Right renal pelvis (tissue), 4 donors: ENCODE measurements at regions not wholly inside any gene's neighbourhood (a gene's known extent, or its start where the extent isn't known, plus 50 kb on each side); places are given as distances from the start of the nearest gene placed in this dataset.
A peak's percentile ranks its signal among the peaks of the same experiment; 100 is the strongest.

Source experiments
- DNase-seq, 4 donors: peaks; one replicate each; pipeline ENCODE4 v3.0.0-alpha.2; 2013; ENCODE audit warnings: low read depth in 4 of 4, low spot score in 3 of 4, missing footprints in 1 of 4

GRCh38 chr13:99436686-99437416 lies 64.4 kb upstream of the TM9SF2 start:
- peak; percentile 61 to 71 (median 68) for DNase-seq

- DNase-seq, result no peak
Measured at GRCh38 chr13:99439048-99439447, 62.2 kb upstream of the TM9SF2 start.

- no peak for DNase-seq
Measured at GRCh38 chr13:99439850-99440604, 61.2 kb upstream of the TM9SF2 start.

GRCh38 chr13:99442273-99442895 lies 58.9 kb upstream of the TM9SF2 start:
- peak in 1 of 4 donors; percentile 22 for DNase-seq

- no peak for DNase-seq
Measured at GRCh38 chr13:99446242-99446641, 55.0 kb upstream of the TM9SF2 start.

- DNase-seq, result no peak
Measured at GRCh38 chr13:99448546-99448945, 52.7 kb upstream of the TM9SF2 start.

- no peak for DNase-seq
Measured at GRCh38 chr13:99450416-99450815, 50.9 kb upstream of the TM9SF2 start.
